A172 (cell line): ENCODE measurements at regions not wholly inside any gene's neighbourhood (a gene's known extent, or its start where the extent isn't known, plus 50 kb on each side); places are given as distances from the start of the nearest gene placed in this dataset.
"Not testable (repeated sequence)": the region's sequence is repeated elsewhere in the genome, so short reads cannot be mapped to it uniquely, and the experiment has no call there.

ENCODE experiments used
- DNase-seq: peaks from one replicate; pipeline ENCODE4 v3.0.0-alpha.2; 2015; ENCODE audit warnings: low spot score

DNA sequence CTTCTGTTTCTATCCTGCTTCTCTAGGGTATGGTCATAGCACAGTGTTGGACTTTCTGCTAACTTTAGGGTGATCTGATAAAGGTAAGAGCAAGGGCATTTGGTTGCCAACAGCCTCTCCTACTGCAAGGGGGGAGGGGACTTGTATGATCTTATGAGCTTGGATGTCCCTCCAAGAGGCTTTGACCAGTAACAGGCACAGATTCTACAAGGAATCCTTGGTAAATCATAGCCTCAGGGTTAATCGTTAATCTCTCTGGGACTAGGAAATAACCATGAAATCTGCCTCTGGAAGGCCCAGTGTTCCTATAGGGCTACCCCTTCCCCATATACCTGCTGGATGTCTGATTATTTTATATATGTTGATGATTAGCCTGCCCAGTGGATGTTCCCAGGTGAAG is 134.8 kb upstream of the TNFSF4 start:
- no peak for DNase-seq

DNA sequence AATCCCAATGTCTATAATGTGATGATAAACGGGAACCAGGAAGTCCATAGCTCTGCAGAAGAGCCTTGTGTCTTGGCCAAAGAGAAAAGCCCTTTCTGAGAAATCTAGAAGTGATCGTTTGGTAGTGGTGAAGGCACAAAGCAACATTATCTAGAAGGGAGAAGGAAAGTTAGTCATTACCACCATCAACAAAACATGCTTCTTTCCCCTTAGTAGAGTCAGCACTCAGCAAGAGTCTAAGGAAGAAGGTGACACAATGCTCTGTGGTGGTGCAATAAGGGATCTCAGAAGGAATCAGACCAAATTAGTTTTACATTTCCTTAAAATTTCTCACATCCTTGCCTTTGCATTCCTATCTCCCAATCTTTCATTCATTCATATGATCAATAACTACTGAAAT is 134.4 kb upstream of the PRDX6 start:
- no peak for DNase-seq

DNA sequence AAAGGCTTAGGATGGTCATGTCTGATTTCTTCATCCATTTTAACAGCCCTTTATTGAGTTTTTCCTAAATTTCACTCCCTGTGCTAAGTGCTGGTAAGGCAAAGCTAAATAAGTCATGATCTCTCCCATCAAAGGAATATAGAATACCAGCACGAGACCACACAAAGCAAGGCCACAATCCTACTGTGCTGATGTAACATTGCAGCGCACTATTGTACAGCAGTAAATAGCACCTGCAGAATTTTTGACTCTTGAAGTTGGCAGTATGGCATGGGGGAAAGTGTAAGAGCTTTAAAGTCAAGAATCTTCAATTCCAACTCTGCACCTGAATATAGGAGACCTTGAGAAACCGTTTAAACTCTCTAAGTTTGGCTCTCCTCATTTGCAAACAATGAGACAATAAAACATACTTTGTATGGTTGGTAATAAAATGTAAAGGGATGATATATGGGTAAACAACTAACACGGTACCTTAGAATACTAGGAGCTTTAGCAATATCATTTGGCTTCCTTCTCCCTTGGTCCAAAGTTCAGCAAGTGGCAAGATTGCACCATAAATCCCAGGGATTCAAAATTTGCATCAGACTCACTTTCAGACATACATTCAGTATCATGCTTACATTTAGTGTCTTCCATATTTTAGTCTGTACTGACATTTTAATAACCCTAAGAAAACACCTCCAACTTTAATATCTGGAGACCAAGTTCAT is 132.9 kb upstream of the PRDX6 start:
- DNase-seq = no peak

DNA sequence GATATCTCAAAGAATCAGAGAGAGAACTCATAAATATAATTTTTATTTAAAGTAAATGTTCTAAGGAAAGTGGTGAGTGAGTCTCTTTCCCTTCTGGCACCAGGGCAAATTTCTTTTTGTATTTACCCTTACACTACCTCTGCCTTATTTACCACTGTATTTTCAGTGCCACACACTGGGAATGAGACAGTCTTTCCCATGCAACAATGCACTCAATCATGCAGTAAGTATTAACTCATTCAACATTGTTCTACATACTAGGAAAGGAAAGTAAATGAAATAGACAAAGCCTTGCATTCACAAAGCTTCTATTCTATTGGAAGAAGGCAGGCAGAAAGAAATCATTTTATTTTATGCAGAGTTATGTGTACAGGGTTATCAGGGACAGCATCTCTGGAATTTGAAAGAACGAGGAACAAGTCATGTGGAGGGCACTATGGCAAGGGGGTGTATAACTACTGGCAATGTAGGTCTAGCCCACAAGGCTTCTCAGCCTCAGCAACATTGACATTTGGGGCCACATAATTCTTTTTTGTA is 129.8 kb upstream of the PRDX6 start:
- no peak for DNase-seq

DNA sequence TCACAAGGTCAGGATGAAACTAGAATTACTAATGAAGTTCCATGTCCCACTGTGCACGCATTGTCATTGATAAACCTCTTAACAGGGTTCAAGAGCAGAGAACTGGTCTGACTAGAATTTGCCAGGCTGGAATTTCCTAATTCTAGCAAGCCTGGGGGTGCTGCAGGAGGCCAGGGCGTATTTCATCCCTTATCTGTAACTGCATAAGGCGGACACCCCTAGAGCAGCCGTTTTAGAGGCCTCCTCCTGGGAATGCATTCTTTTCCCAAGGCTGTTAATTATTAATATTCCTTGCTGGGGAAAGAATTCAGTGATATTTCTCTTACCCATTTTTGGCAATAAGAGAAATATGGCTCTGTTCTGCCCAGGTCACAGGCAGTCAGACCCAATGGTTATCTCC is 124.5 kb upstream of the PRDX6 start:
- DNase-seq = not testable (repeated sequence)

DNA sequence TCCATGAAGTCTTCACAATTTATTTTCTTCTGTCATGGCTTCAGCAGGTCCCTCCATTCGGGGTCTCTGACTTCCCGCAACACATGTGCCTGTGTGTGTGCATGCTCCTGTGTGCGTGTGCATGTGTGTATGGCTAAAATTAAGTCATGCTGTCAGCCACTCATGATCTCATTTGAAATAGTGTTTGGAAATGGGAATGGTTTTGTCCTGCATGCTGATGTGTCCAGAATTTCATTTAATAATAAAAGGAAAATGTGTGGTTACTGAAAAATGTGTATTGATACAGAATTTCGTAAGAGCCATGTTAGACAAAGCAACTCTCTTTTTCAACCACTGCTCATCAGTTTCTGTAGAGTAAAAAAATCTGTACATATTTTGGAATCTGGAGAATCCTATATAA is 123.8 kb upstream of the PRDX6 start:
- DNase-seq = no peak

DNA sequence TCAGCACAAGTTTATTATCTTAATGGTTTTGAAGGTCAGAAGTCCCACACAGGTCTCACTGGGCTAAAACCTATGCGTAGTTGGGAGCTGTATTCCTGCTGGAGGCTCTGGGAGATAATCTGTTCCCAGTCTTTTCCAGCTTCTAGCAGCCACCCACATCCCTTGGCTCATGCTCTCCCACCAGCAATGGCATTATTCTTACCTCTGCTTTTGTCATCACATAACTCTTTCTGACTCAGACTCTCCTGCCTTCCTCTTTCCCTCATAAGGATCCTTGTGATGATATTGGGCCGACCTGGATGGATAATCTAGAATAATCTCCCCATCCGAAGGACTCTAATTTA is 122.2 kb upstream of the PRDX6 start:
- DNase-seq = no peak

DNA sequence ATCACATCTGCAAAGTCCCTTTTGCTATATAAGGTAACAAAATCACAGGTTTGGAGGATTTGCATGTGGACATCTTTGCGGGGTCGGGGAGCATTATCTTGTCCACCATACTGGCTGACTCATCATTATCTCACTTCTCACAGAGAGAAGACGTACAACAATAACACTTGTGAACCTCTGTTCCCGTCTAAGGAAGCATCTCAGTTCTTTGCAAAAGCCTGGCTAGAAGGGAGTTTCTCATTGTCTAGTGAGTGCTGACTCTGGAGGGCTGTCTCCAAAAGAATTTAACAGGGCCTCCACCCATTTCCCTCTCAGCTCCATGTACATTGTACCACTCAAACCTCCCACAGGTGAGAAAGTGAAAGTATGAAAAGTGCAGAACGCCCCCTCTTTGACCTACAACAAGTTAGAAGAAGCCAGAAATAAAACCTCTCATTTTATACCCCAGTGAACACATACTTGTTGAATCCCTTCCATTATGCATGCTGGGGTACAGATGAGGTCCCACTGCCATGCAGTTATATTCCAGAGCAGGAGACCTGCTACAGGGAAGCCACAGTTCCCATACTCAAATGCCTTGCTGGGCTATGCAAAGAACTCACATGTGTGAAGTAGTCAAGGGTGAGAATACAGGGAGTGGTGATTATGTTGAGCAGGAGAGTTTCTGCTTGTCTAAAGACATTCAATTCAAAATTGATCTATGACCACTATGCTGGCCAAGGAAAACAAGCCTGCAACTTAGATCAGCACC is 121.7 kb upstream of the PRDX6 start:
- no peak for DNase-seq

DNA sequence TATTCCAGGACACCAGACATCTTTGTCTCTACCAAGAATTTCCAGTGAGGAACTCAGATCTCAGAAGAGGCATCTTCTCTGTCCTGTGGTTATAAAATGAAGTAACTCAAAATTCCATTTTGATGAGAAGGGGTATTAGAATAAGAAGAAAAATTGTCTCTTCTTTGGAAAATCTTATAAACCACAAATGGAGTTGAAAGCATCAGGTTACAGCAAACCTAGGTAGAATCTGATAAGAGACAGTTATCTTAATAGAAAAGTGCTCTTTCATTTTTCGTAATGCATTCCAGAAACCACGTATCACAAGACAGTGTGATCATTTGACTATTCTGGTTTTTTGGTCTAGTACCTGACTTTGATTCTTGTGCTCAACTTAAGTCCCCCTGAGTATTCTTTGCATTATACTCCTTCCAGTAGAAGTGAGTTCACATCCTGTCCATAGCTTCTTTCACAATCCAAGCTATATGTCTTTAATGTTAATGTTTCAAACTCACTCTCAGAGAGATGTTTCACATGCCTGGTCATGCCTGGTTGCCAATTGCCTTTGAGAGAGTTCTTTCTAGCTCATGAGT is 120.9 kb upstream of the PRDX6 start:
- no peak for DNase-seq

DNA sequence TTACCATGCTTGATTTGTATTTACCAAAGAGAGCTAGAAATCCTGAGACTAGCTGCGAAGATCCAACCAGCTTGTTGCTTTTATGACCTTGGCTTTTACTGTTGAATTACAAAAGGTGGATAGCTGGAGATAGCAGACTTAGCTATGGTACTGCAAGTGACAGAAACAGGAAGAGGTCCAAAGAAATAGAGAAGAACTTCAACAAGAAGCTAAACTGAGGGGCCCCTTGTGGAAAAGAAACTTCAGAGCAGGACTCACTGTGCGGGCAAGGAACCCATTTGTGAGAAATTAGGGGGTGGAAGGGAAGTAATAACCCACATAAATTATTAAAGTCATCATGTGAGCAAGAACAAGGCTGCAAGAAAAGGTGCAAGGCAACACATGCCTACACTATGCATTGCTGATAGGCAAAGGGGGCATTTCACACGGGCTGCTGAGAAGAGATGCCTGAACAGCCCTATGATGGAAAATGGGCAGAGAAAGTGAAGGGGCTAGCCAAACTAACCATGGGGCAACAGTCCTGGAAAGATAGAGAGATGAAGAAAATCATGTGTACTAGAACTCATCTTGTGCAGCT is 116.6 kb upstream of the PRDX6 start:
- DNase-seq = no peak

DNA sequence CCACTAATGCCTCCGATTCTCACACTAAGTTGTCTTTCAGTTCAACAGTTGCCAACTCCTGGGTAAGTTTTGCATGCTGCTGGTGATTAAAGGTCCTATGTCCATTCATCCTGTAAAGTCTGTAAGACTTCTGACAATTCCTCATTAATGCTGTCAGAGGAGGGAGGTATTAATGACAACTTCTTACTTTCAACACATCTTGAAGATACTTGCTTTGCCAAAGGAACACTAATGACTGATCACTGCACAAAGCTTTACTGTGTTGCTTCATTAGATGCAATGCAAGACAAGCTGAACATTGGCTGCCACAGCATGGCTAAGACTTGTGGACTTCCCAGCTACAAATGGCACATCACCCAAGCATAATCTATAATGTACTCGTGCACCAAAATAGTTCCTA is 114.6 kb upstream of the PRDX6 start:
- no peak for DNase-seq

DNA sequence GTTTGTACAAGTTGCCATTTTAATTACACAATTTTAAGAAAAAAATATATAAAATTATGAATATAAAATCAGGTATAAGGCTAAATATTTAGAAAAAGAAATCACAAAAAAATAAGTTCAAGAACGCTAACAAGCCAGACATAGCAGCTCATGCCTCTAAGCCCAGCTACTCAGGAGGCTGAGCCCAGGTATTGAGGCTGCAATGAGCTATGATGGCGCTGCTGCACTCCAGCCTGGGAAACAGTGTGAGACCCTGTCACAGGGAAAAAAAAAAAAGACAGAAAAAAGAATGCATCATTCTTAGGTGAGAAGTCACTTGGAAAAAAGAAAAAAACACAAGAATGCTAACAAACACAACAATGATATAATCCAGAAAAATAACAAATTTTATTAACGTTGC is 112.3 kb upstream of the PRDX6 start:
- DNase-seq = no peak

DNA sequence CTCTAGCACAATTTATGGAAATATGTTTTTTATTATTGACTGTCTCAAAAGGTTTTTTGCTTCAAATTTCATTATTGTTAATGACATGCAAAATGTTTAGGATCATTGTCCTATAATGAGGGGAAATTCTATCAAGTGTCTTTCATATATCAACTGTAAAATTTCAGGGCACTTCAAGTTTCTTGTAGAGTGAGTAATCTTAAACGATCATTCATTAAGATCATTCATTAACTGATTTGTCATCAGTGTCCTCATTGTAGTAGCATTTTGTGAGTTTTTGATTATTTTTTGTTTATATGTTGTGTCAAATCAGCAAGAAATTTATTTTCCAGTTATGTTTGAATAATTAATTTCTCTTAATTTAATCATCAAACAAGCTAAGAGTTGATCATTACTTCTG is 111.8 kb upstream of the PRDX6 start:
- DNase-seq = no peak

DNA sequence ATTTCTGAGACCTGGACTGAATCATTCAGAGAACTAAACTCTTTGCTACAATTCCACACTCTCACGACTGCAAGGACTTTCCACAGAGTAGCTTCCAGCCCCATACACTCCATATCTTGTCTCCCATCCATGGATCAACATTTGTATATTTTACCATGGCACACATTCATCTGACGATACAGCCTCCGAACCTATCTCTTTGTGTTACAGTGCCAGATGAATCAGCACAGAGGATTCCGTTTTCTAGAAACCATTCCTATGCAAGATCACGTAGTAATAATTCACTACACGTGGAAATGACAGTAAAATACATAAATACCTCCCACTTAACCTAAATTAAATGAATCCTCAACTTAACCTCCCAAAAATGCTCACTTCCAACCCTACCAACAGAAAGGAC is 110.0 kb upstream of the PRDX6 start:
- no peak for DNase-seq

DNA sequence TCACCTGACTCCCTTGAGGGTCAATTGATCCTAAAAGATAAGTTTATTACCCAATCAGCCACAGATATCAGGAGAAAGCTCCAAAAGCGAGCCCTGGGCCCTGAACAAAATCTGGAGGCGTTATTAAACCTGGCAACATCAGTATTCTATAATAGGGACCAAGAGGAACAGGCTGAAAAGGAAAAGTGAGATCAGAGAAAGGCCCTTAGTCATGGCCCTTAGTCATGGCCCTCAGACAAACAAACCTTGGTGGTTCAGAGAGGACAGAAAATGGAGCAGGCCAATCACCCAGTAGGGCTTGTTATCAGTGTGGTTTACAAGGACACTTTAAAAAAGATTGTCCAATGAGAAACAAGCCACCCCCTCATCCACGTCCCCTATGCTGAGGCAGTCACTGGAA is 106.5 kb upstream of the PRDX6 start:
- DNase-seq = peak; percentile 27

DNA sequence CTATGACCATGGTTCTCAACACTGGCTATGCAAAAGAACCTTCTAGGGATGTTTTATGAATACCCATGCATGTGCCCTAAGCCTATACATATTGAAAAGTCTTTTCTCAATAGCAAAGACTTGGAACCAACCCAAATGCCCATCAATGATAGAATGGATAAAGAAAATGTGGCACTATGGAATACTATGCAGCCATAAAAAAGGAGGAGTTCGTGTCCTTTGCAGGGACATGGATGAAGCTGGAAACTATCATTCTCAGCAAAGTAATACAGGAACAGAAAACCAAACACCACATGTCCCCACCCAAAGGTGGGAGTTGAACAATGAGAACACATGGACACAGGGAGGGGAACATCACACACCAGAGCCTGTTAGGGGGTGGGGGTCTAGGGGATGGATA is 101.1 kb upstream of the PRDX6 start:
- DNase-seq = not testable (repeated sequence)

DNA sequence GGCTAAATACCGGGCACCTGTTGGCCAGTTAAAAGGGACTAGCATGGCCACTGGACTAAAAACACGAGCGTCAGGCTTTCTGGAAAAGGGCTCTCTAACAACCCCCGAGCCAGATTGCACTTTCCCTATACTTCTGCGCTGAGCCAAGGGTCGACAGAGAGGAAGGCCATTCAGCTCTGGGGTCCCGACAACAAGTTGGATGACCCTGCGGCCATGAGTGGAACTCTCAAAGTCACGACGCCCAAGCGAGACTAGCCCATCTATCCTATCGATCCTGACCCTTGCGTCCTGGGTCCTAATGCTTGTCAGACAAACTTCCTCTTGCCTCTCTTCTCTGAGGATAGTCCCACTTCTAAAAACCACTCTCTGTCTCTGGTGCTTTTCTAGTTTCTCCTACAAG is 99.9 kb upstream of the PRDX6 start:
- no peak for DNase-seq

DNA sequence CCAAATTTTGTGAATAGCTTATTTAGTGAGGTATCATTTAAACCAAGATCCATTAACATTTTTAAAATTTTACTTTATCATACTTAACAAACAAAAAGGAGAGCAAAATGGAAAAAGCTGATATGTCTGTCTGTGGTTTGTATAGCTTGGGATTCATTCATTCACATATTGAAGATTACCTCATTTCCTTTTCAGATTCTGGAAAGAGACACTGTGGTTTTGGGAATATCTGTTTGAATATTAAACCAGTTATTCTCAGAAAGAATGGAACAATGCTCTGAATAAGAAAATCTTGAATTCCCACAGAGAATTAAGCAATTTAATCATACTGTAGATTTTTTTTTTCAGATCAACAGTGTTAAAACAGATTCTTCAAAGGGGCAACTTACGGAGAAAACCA is 93.8 kb upstream of the PRDX6 start:
- DNase-seq = no peak

DNA sequence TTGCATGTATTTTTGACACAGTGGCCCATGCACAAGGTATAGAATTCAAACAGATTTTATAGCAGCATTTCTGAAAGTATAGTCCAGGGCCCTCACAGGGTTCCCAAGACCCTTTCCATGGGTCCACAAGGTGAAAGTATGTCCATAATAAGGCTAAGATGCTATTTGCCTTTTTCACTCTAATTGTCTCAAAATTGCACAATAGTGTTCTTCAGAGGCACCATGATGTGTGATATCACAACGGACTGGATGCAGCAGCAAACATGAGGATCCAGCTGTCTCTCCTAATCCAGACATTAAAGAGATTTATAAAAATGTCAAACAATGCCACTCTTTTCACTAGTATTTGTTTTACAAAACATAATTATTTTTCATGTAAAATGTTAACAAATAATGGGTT is 88.8 kb upstream of the PRDX6 start:
- DNase-seq = no peak

DNA sequence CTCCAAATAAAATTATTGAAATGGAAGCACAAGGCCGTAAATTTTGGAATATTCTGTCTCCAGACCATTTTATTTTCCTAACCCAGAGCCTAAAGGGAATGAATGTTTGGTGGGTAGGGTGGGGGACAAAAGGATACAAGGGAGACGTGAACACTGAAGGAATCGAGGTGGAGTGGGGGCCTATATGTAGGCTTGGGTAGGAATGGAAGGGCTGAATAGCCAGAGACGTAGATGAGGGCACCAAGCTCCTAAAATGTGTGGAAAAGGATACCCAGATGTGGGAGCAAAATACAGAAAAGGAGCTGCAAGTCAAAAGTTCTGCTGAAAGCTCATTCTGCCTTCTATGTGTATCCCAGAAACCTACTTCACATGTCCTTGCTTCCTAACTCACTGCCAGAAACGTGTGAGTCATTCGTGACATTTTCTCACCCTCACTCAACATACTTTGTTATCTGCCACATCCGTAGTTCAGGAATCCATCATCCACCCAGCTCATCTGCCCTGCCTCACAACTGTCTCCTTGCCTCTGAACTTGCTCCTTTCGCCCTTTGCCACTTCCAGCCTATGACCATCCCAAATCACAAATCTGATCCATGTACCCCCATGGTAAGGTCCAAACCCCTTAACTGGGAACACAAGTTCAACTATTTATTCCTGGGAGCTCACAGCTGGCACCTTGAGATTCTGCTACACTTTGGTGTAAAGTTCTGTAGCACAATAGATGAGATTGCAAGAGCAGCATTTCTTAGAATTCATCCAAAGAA is 84.1 kb upstream of the PRDX6 start:
- peak; percentile 91 for DNase-seq

DNA sequence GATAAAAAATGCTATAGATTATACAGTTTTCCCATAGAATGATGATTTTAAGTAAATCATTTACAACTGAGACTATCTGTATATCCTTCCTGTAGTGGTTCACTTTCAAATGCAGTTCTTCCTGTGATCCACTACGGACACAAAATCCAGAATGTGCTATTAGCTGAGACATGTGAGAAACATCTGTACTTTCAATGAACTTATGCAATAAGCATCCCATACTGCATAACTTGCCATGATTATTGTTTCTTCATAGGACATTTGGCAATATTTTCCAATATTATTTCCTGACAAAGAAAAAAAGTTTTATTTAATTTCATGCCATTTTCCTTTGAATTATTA is 83.5 kb upstream of the PRDX6 start:
- no peak for DNase-seq

DNA sequence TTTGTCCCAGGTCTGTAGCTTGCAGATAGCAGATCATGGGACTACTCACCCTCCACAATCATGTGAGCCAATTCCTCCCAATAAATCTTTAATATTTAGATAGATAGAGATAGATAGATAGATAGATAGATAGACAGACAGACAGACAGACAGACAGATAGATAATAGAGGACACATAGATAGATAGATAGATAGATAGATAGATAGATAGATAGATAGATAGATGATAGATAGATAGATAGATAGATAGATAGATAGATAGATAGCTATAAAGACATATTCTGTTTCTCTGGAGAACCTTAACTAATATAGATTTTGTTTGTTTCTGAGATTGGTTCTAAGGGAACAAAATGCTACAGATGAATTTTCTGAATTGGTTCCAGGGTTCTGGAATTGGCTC is 82.3 kb upstream of the PRDX6 start:
- not testable (repeated sequence) for DNase-seq
